ENCODE measurements at regions not wholly inside any gene's neighbourhood (a gene's known extent, or its start where the extent isn't known, plus 50 kb on each side); places are given as distances from the start of the nearest gene placed in this dataset.

GRCh38 chr6:133701633-133702331, 187.1 kb upstream of the TCF21 start (continued):
- TF ChIP-seq MGA (IDR thresholded peaks at IDR 0.05), result peak; percentile 90
- TF ChIP-seq SMARCE1 (IDR thresholded peaks at IDR 0.05), result peak; percentile 99
- TF ChIP-seq RBBP5 (IDR thresholded peaks at IDR 0.05; ENCODE audit: borderline replicate concordance, insufficient read depth, low read length, poor library complexity, severe bottlenecking), result no peak
- TF ChIP-seq L3MBTL2 (IDR thresholded peaks at IDR 0.05), result peak; percentile 91
- TF ChIP-seq LCOR (CRISPR knock-in tag; IDR thresholded peaks at IDR 0.05), result peak; percentile 96
- no peak for TF ChIP-seq ZNF398 (CRISPR knock-in tag; IDR thresholded peaks at IDR 0.05)
- peak; percentile 27; the same call in 1 of the 2 replicates for TF ChIP-seq GATAD2B (IDR thresholded peaks at IDR 0.05; ENCODE audit: borderline replicate concordance)
- no peak for TF ChIP-seq SMARCB1 (IDR thresholded peaks at IDR 0.05; ENCODE audit: insufficient read length, low read depth)
- TF ChIP-seq CBX8 (IDR thresholded peaks at IDR 0.05; ENCODE audit: borderline replicate concordance, extremely low read depth, low read depth, low read length, poor library complexity, severe bottlenecking), result no peak
- peak; percentile 82 for TF ChIP-seq VEZF1 (CRISPR knock-in tag; IDR thresholded peaks at IDR 0.05)
- peak; percentile 87 for TF ChIP-seq FOXJ2 (tag; IDR thresholded peaks at IDR 0.05)

Data from K562 (cell line).